Uterus (tissue), 2 donors: ENCODE measurements at regions not wholly inside any gene's neighbourhood (a gene's known extent, or its start where the extent isn't known, plus 50 kb on each side); places are given as distances from the start of the nearest gene placed in this dataset.

Experiments
- CTCF ChIP-seq, 4 experiments: fragments of 200-600 bp in 2 of 4; fragments of 450-650 bp in 2 of 4; sonication (generic) in 2 of 4; IDR thresholded peaks; one replicate each; pipeline ENCODE4 v1.5.1; 2016 to 2019; ENCODE audit warnings: antibody characterized with exemption in 4 of 4, mild to moderate bottlenecking in 2 of 4, moderate library complexity in 1 of 4
- POLR2A ChIP-seq, 2 donors: fragments of 450-650 bp; IDR thresholded peaks; one replicate each; pipeline ENCODE4 v1.6.1; 2016; ENCODE audit warnings: antibody characterized with exemption in 2 of 2, mild to moderate bottlenecking in 1 of 2, moderate library complexity in 1 of 2

DNA sequence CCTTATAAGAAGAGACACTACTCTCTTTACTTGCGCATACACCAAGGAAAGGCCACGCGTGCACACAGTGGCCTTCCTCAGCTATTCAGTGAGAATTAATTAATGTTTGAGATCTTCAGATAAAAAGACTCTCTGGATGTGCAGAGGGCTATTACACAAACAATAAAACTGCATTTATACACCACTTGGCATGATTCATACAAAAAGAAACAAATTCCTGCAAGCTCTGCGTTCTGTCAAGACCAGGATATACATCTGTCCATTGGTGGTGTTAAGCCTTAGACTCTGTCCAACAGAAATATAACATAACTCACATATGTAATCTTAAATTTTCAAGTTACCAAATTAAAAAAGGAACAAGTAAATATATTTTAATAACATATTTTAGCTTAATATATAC lies 55.2 kb upstream of the TSC22D2 start:
- TF ChIP-seq CTCF (IDR thresholded peaks at IDR 0.05): no peak
- no peak for TF ChIP-seq POLR2A (IDR thresholded peaks at IDR 0.05)
